ENCODE measurements at regions not wholly inside any gene's neighbourhood (a gene's known extent, or its start where the extent isn't known, plus 50 kb on each side); places are given as distances from the start of the nearest gene placed in this dataset.

DNA sequence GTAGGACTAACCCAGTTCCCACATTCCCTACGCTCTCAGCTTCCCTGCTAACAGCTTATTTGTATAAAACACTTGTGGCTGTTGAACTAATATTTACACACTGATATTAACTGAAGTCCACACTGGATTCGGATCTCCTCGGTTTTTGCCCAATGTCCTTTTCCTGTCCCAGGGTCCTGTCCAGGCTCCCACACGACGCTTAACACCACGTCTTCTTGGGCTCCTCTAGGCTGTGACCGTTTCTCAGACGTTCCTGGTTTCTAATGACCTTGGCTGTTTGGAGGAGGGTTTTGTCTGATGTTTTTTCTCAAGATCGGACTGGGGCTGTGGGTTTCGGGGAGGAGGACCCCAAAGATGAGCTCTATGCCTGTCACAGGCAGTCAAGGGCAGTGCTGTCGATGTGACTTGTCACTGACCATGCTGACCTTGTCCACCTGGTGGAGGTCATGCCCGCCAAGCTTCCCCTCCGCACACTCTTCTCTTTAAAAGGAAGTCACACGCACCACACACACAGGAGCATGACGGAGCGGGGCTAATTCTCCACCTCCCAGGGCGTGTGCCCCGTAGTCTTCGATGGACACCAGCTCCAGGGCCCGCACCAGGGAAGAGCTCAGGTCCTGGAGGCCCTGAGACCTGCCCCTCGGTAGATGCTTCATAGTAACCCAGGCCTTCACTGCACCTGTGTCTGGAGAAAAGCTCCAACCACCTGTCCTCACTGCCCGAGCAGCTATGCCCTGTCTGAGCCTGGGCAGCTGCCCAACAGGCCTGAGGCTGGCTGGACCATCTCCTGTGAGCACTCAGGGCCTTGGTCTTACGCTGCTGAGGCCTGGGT is 72.0 kb downstream of the TTLL2 start (continued):
- peak; percentile 64; the same call in 1 of the 2 replicates for TF ChIP-seq MIER3 (CRISPR knock-in tag; IDR thresholded peaks at IDR 0.05; ENCODE audit: borderline replicate concordance)
- TF ChIP-seq, protein P1, sequence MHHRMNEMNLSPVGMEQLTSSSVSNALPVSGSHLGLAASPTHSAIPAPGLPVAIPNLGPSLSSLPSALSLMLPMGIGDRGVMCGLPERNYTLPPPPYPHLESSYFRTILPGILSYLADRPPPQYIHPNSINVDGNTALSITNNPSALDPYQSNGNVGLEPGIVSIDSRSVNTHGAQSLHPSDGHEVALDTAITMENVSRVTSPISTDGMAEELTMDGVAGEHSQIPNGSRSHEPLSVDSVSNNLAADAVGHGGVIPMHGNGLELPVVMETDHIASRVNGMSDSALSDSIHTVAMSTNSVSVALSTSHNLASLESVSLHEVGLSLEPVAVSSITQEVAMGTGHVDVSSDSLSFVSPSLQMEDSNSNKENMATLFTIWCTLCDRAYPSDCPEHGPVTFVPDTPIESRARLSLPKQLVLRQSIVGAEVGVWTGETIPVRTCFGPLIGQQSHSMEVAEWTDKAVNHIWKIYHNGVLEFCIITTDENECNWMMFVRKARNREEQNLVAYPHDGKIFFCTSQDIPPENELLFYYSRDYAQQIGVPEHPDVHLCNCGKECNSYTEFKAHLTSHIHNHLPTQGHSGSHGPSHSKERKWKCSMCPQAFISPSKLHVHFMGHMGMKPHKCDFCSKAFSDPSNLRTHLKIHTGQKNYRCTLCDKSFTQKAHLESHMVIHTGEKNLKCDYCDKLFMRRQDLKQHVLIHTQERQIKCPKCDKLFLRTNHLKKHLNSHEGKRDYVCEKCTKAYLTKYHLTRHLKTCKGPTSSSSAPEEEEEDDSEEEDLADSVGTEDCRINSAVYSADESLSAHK (CRISPR knock-in tag; IDR thresholded peaks at IDR 0.05; ENCODE audit: borderline replicate concordance), result no peak
- TF ChIP-seq, protein P2, sequence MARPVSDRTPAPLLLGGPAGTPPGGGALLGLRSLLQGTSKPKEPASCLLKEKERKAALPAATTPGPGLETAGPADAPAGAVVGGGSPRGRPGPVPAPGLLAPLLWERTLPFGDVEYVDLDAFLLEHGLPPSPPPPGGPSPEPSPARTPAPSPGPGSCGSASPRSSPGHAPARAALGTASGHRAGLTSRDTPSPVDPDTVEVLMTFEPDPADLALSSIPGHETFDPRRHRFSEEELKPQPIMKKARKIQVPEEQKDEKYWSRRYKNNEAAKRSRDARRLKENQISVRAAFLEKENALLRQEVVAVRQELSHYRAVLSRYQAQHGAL (CRISPR knock-in tag; IDR thresholded peaks at IDR 0.05; ENCODE audit: not compliant biosample characterization), result no peak
- no peak for TF ChIP-seq RFX3 (CRISPR knock-in tag; IDR thresholded peaks at IDR 0.05)
- no peak for TF ChIP-seq ZSCAN21 (CRISPR knock-in tag; IDR thresholded peaks at IDR 0.05; ENCODE audit: borderline replicate concordance)
- TF ChIP-seq PHF21A (CRISPR knock-in tag; IDR thresholded peaks at IDR 0.05), result peak; percentile 91
- TF ChIP-seq, protein P3, sequence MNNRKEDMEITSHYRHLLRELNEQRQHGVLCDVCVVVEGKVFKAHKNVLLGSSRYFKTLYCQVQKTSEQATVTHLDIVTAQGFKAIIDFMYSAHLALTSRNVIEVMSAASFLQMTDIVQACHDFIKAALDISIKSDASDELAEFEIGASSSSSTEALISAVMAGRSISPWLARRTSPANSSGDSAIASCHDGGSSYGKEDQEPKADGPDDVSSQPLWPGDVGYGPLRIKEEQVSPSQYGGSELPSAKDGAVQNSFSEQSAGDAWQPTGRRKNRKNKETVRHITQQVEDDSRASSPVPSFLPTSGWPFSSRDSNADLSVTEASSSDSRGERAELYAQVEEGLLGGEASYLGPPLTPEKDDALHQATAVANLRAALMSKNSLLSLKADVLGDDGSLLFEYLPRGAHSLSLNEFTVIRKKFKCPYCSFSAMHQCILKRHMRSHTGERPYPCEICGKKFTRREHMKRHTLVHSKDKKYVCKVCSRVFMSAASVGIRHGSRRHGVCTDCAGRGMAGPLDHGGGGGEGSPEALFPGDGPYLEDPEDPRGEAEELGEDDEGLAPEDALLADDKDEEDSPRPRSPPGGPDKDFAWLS (CRISPR knock-in tag; IDR thresholded peaks at IDR 0.05; ENCODE audit: borderline replicate concordance), result no peak
- TF ChIP-seq FOXM1 (CRISPR knock-in tag; IDR thresholded peaks at IDR 0.05), result no peak
- no peak for TF ChIP-seq PTBP1 (IDR thresholded peaks at IDR 0.05; ENCODE audit: low read depth, low read length, poor library complexity, severe bottlenecking)
- no peak for TF ChIP-seq POLR2AphosphoS2 (IDR thresholded peaks at IDR 0.05; ENCODE audit: low read depth, low read length)
- peak; percentile 87 for TF ChIP-seq PAXIP1 (CRISPR knock-in tag; conservative IDR thresholded peaks at IDR 0.05)
- TF ChIP-seq RAD21 (CRISPR knock-in tag; IDR thresholded peaks at IDR 0.05), result no peak
- TF ChIP-seq PHF5A (CRISPR knock-in tag; IDR thresholded peaks at IDR 0.05; ENCODE audit: low read depth, unreplicated experiment), result no peak
- TF ChIP-seq, protein P4, sequence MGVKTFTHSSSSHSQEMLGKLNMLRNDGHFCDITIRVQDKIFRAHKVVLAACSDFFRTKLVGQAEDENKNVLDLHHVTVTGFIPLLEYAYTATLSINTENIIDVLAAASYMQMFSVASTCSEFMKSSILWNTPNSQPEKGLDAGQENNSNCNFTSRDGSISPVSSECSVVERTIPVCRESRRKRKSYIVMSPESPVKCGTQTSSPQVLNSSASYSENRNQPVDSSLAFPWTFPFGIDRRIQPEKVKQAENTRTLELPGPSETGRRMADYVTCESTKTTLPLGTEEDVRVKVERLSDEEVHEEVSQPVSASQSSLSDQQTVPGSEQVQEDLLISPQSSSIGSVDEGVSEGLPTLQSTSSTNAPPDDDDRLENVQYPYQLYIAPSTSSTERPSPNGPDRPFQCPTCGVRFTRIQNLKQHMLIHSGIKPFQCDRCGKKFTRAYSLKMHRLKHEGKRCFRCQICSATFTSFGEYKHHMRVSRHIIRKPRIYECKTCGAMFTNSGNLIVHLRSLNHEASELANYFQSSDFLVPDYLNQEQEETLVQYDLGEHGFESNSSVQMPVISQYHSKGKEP (CRISPR knock-in tag; IDR thresholded peaks at IDR 0.05), result no peak
- no peak for TF ChIP-seq ZNF275 (CRISPR knock-in tag; IDR thresholded peaks at IDR 0.05; ENCODE audit: borderline replicate concordance)
- TF ChIP-seq ZNF354B (CRISPR knock-in tag; IDR thresholded peaks at IDR 0.05), result no peak
- TF ChIP-seq ZFP82 (CRISPR knock-in tag; IDR thresholded peaks at IDR 0.05; ENCODE audit: borderline replicate concordance), result no peak
